ENCODE measurements at regions not wholly inside any gene's neighbourhood (a gene's known extent, or its start where the extent isn't known, plus 50 kb on each side); places are given as distances from the start of the nearest gene placed in this dataset.
"Not testable (repeated sequence)": the region's sequence is repeated elsewhere in the genome, so short reads cannot be mapped to it uniquely, and the experiment has no call there.

- no peak overlapping the region for H3K9ac ChIP-seq (ENCODE audit: low read length)
- DNase-seq (ENCODE audit: low read depth) (no peak), FAIRE-seq (no peak)
- Mint-ChIP-seq H3K4me1 (ENCODE audit: low read depth, unreplicated experiment) (no peaks in the 10 kb centered on the region), H3K9me3 (ENCODE audit: unreplicated experiment) (no peaks in the 10 kb centered on the region), H3K4me3 (ENCODE audit: unreplicated experiment) (no peak overlapping the region), H3K27ac (ENCODE audit: unreplicated experiment) (no peak overlapping the region), H3K36me3 (ENCODE audit: low read depth, unreplicated experiment) (no peaks in the 10 kb centered on the region), H3K27me3 (ENCODE audit: low read depth, unreplicated experiment) (no peaks in the 10 kb centered on the region)
- no peaks in the 10 kb centered on the region for H4K20me1 ChIP-seq (ENCODE audit: insufficient read depth, low read length)
- H3K4me3 ChIP-seq (ENCODE audit: insufficient read depth, low read depth, low read length), result no peak overlapping the region
- no peaks in the 10 kb centered on the region for H3K9me3 ChIP-seq (ENCODE audit: insufficient read depth, low read depth, low read length)
- H3K27me3 ChIP-seq (ENCODE audit: insufficient read depth, low read length), result no peaks in the 10 kb centered on the region
- no peak overlapping the region for H3K4me2 ChIP-seq (ENCODE audit: low read length)
- no peaks in the 10 kb centered on the region for H3K4me1 ChIP-seq (ENCODE audit: insufficient read depth, low read length)
- no peak for TF ChIP-seq CTCF (IDR thresholded peaks at IDR 0.05; ENCODE audit: insufficient read depth, low read depth, low read length)
- no peak for TF ChIP-seq EZH2 (IDR thresholded peaks at IDR 0.05; ENCODE audit: insufficient read depth, low read length)
- H3K79me2 ChIP-seq (ENCODE audit: insufficient read depth, low read length), result no peaks in the 10 kb centered on the region
- H3K27ac ChIP-seq (ENCODE audit: low read depth, low read length), result no peak overlapping the region
- no peak overlapping the region for H2AFZ ChIP-seq (ENCODE audit: low read depth, low read length)
- no peaks in the 10 kb centered on the region for H3K36me3 ChIP-seq (ENCODE audit: insufficient read depth, low read length)
Observed at GRCh38 chr7:119283353-119283752, 989.6 kb upstream of the KCND2 start.

- FAIRE-seq, result no peak
- H3K9me3 Mint-ChIP-seq (ENCODE audit: unreplicated experiment), result no peaks in the 10 kb centered on the region
Observed at GRCh38 chr7:119288416-119288815, 984.6 kb upstream of the KCND2 start.

GRCh38 chr7:119300341-119300740 lies 972.6 kb upstream of the KCND2 start:
- not testable (repeated sequence) for H3K36me3 Mint-ChIP-seq (ENCODE audit: low read depth, unreplicated experiment); H4K20me1 ChIP-seq (ENCODE audit: insufficient read depth, low read length); H2AFZ ChIP-seq (ENCODE audit: low read depth, low read length); H3K9me3 ChIP-seq (ENCODE audit: insufficient read depth, low read depth, low read length); H3K9me3 Mint-ChIP-seq (ENCODE audit: unreplicated experiment); H3K27me3 ChIP-seq (ENCODE audit: insufficient read depth, low read length); DNase-seq (ENCODE audit: low read depth); H3K27ac ChIP-seq (ENCODE audit: low read depth, low read length); H3K79me2 ChIP-seq (ENCODE audit: insufficient read depth, low read length); H3K4me1 ChIP-seq (ENCODE audit: insufficient read depth, low read length); H3K27me3 Mint-ChIP-seq (ENCODE audit: low read depth, unreplicated experiment); H3K9ac ChIP-seq (ENCODE audit: low read length); H3K4me3 ChIP-seq (ENCODE audit: insufficient read depth, low read depth, low read length); H3K27ac Mint-ChIP-seq (ENCODE audit: unreplicated experiment); H3K4me3 Mint-ChIP-seq (ENCODE audit: unreplicated experiment); H3K4me1 Mint-ChIP-seq (ENCODE audit: low read depth, unreplicated experiment); H3K4me2 ChIP-seq (ENCODE audit: low read length); FAIRE-seq; H3K36me3 ChIP-seq (ENCODE audit: insufficient read depth, low read length)

More at GRCh38 chr7:119288416-119288815, 984.6 kb upstream of the KCND2 start:
- H3K9me3 ChIP-seq (ENCODE audit: insufficient read depth, low read depth, low read length), result no peaks in the 10 kb centered on the region
- Mint-ChIP-seq H3K27ac (ENCODE audit: unreplicated experiment) (no peak overlapping the region), H3K36me3 (ENCODE audit: low read depth, unreplicated experiment) (no peaks in the 10 kb centered on the region), H3K4me1 (ENCODE audit: low read depth, unreplicated experiment) (no peaks in the 10 kb centered on the region), H3K27me3 (ENCODE audit: low read depth, unreplicated experiment) (no peaks in the 10 kb centered on the region), H3K4me3 (ENCODE audit: unreplicated experiment) (no peak overlapping the region)
- H3K36me3 ChIP-seq (ENCODE audit: insufficient read depth, low read length), result no peaks in the 10 kb centered on the region
- no peaks in the 10 kb centered on the region for H3K79me2 ChIP-seq (ENCODE audit: insufficient read depth, low read length)
- H3K4me3 ChIP-seq (ENCODE audit: insufficient read depth, low read depth, low read length), result no peak overlapping the region
- H2AFZ ChIP-seq (ENCODE audit: low read depth, low read length), result no peak overlapping the region
- no peak overlapping the region for H3K4me2 ChIP-seq (ENCODE audit: low read length)
- TF ChIP-seq EZH2 (IDR thresholded peaks at IDR 0.05; ENCODE audit: insufficient read depth, low read length) (no peak), CTCF (IDR thresholded peaks at IDR 0.05; ENCODE audit: insufficient read depth, low read depth, low read length) (no peak)
- no peaks in the 10 kb centered on the region for H4K20me1 ChIP-seq (ENCODE audit: insufficient read depth, low read length)
- H3K27ac ChIP-seq (ENCODE audit: low read depth, low read length), result no peak overlapping the region
- H3K27me3 ChIP-seq (ENCODE audit: insufficient read depth, low read length), result no peaks in the 10 kb centered on the region
- no peak overlapping the region for H3K9ac ChIP-seq (ENCODE audit: low read length)
- no peak for DNase-seq (ENCODE audit: low read depth)
- no peaks in the 10 kb centered on the region for H3K4me1 ChIP-seq (ENCODE audit: insufficient read depth, low read length)

Data from astrocyte (in vitro differentiated cells and primary cell).